ENCODE measurements at regions not wholly inside any gene's neighbourhood (a gene's known extent, or its start where the extent isn't known, plus 50 kb on each side); places are given as distances from the start of the nearest gene placed in this dataset.
A peak's percentile ranks its signal among the peaks of the same experiment; 100 is the strongest.

- Histone ChIP-seq H3K36me3 (replicated peaks; ENCODE audit: control insufficient read depth, insufficient read depth, low read length) (no peaks in the 10 kb centered on the region), H3K4me3 (ENCODE audit: insufficient read depth, low read depth, low read length) (no peak overlapping the region), H3K27me3 (ENCODE audit: control insufficient read depth, insufficient read depth, low read length) (no peaks in the 10 kb centered on the region; the same call in 1 of the 2 replicates)
- DNase-seq = no peak
Measured at GRCh38 chr11:69880826-69881445, 61.7 kb upstream of the FGF3 start.

- H3K36me3 ChIP-seq (replicated peaks; ENCODE audit: control insufficient read depth, insufficient read depth, low read length) = no peaks in the 10 kb centered on the region
- H3K27me3 ChIP-seq (ENCODE audit: control insufficient read depth, insufficient read depth, low read length) = no peaks in the 10 kb centered on the region; the same call in 1 of the 2 replicates
- peak; percentile 85 for DNase-seq
- no peak overlapping the region for H3K4me3 ChIP-seq (ENCODE audit: insufficient read depth, low read depth, low read length)
Measured at GRCh38 chr11:69881467-69882269, 62.5 kb upstream of the FGF3 start.

- no peaks in the 10 kb centered on the region; the same call in 1 of the 2 replicates for H3K27me3 ChIP-seq (ENCODE audit: control insufficient read depth, insufficient read depth, low read length)
- no peaks in the 10 kb centered on the region for H3K36me3 ChIP-seq (replicated peaks; ENCODE audit: control insufficient read depth, insufficient read depth, low read length)
- DNase-seq = no peak
- H3K4me3 ChIP-seq (ENCODE audit: insufficient read depth, low read depth, low read length) = no peak overlapping the region
Measured at GRCh38 chr11:69882270-69882608, 63.0 kb upstream of the FGF3 start.

GRCh38 chr11:69883292-69884255 lies 64.4 kb upstream of the FGF3 start:
- Histone ChIP-seq H3K27me3 (ENCODE audit: control insufficient read depth, insufficient read depth, low read length) (no peaks in the 10 kb centered on the region; the same call in 1 of the 2 replicates), H3K4me3 (ENCODE audit: insufficient read depth, low read depth, low read length) (no peak overlapping the region), H3K36me3 (replicated peaks; ENCODE audit: control insufficient read depth, insufficient read depth, low read length) (no peaks in the 10 kb centered on the region)
- no peak for DNase-seq

- no peak for DNase-seq
- Histone ChIP-seq H3K36me3 (replicated peaks; ENCODE audit: control insufficient read depth, insufficient read depth, low read length) (no peaks in the 10 kb centered on the region), H3K27me3 (ENCODE audit: control insufficient read depth, insufficient read depth, low read length) (no peaks in the 10 kb centered on the region; the same call in 1 of the 2 replicates), H3K4me3 (ENCODE audit: insufficient read depth, low read depth, low read length) (no peak overlapping the region)
Measured at GRCh38 chr11:69884286-69884685, 65.1 kb upstream of the FGF3 start.

GRCh38 chr11:69884751-69885150 lies 65.5 kb upstream of the FGF3 start:
- Histone ChIP-seq H3K4me3 (ENCODE audit: insufficient read depth, low read depth, low read length) (no peak overlapping the region), H3K36me3 (replicated peaks; ENCODE audit: control insufficient read depth, insufficient read depth, low read length) (no peaks in the 10 kb centered on the region), H3K27me3 (ENCODE audit: control insufficient read depth, insufficient read depth, low read length) (no peaks in the 10 kb centered on the region; the same call in 1 of the 2 replicates)
- DNase-seq = no peak

- H3K4me3 ChIP-seq (ENCODE audit: insufficient read depth, low read depth, low read length) = no peak overlapping the region
- no peak for DNase-seq
- H3K36me3 ChIP-seq (replicated peaks; ENCODE audit: control insufficient read depth, insufficient read depth, low read length) = no peaks in the 10 kb centered on the region
- peaks cover 12% of the 10 kb centered on the region for H3K27me3 ChIP-seq (ENCODE audit: control insufficient read depth, insufficient read depth, low read length)
Measured at GRCh38 chr11:69887330-69887729, 68.1 kb upstream of the FGF3 start.

- peaks cover 12% of the 10 kb centered on the region for H3K27me3 ChIP-seq (ENCODE audit: control insufficient read depth, insufficient read depth, low read length)
- peak; percentile 40 for DNase-seq
- no peaks in the 10 kb centered on the region for H3K36me3 ChIP-seq (replicated peaks; ENCODE audit: control insufficient read depth, insufficient read depth, low read length)
- H3K4me3 ChIP-seq (ENCODE audit: insufficient read depth, low read depth, low read length) = no peak overlapping the region
Measured at GRCh38 chr11:69887841-69888427, 68.7 kb upstream of the FGF3 start.

GRCh38 chr11:69888483-69889181 lies 69.4 kb upstream of the FGF3 start:
- peak; percentile 96 for DNase-seq
- Histone ChIP-seq H3K27me3 (ENCODE audit: control insufficient read depth, insufficient read depth, low read length) (peaks cover 12% of the 10 kb centered on the region), H3K4me3 (ENCODE audit: insufficient read depth, low read depth, low read length) (no peak overlapping the region), H3K36me3 (replicated peaks; ENCODE audit: control insufficient read depth, insufficient read depth, low read length) (no peaks in the 10 kb centered on the region)

GRCh38 chr11:69889400-69890318 lies 70.4 kb upstream of the FGF3 start:
- Histone ChIP-seq H3K36me3 (replicated peaks; ENCODE audit: control insufficient read depth, insufficient read depth, low read length) (no peaks in the 10 kb centered on the region), H3K4me3 (ENCODE audit: insufficient read depth, low read depth, low read length) (no peak overlapping the region), H3K27me3 (ENCODE audit: control insufficient read depth, insufficient read depth, low read length) (peaks cover 12% of the 10 kb centered on the region)
- peak; percentile 83 for DNase-seq

- no peaks in the 10 kb centered on the region for H3K36me3 ChIP-seq (replicated peaks; ENCODE audit: control insufficient read depth, insufficient read depth, low read length)
- no peak for DNase-seq
- no peak overlapping the region for H3K4me3 ChIP-seq (ENCODE audit: insufficient read depth, low read depth, low read length)
- peaks cover 12% of the 10 kb centered on the region for H3K27me3 ChIP-seq (ENCODE audit: control insufficient read depth, insufficient read depth, low read length)
Measured at GRCh38 chr11:69890476-69890875, 71.3 kb upstream of the FGF3 start.

GRCh38 chr11:69891421-69892236 lies 72.4 kb upstream of the FGF3 start:
- no peak overlapping the region for H3K4me3 ChIP-seq (ENCODE audit: insufficient read depth, low read depth, low read length)
- no peak for DNase-seq
- H3K36me3 ChIP-seq (replicated peaks; ENCODE audit: control insufficient read depth, insufficient read depth, low read length) = no peaks in the 10 kb centered on the region
- peaks cover 12% of the 10 kb centered on the region for H3K27me3 ChIP-seq (ENCODE audit: control insufficient read depth, insufficient read depth, low read length)
